Activated naive CD8-positive, alpha-beta T cell (primary cell): ENCODE measurements at regions not wholly inside any gene's neighbourhood (a gene's known extent, or its start where the extent isn't known, plus 50 kb on each side); places are given as distances from the start of the nearest gene placed in this dataset.
"Not testable (repeated sequence)": the region's sequence is repeated elsewhere in the genome, so short reads cannot be mapped to it uniquely, and the experiment has no call there.

Experiments used
- H3K27ac Mint-ChIP-seq: one replicate; pipeline ENCODE4 v1.8.0; 2021; ENCODE audit warnings: mixed read lengths
- H3K27me3 Mint-ChIP-seq: one replicate; pipeline ENCODE4 v1.8.0; 2021; ENCODE audit warnings: mixed read lengths
- H3K36me3 Mint-ChIP-seq: one replicate; pipeline ENCODE4 v1.8.0; 2021; ENCODE audit warnings: mixed read lengths
- H3K4me1 Mint-ChIP-seq: one replicate; pipeline ENCODE4 v1.8.0; 2021; ENCODE audit warnings: low read depth, mixed read lengths
- H3K4me3 Mint-ChIP-seq: one replicate; pipeline ENCODE4 v1.8.0; 2021; ENCODE audit warnings: mild to moderate bottlenecking, mixed read lengths
- H3K9me3 Mint-ChIP-seq: one replicate; pipeline ENCODE4 v1.8.0; 2021; ENCODE audit warnings: low read depth, mixed read lengths

DNA sequence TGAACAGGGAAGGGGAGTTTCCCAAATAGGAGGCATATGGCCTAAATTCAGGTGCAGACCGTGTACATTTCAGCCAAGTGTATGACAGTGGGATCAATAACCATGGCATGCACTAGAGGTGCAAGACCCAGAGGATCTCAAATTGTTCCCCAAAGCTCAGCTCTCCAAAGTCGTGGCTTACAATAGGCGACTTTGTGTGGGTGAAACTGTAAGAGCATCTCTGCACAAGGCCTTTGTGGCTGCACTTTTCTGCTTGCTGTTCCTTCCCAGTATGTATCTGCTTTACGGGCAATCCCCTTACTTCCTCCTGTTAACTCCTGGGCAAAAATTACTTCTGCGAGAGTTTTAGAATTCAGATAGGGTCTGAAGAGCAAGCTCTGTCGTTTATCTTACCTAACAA, 518.3 kb upstream of the ZFP42 start:
- Mint-ChIP-seq H3K4me1 (no peaks in the 10 kb centered on the region), H3K4me3 (no peak overlapping the region), H3K27me3 (no peaks in the 10 kb centered on the region), H3K27ac (no peak overlapping the region), H3K36me3 (no peaks in the 10 kb centered on the region), H3K9me3 (peaks cover 6% of the 10 kb centered on the region)

- Mint-ChIP-seq H3K9me3 (peaks cover 6% of the 10 kb centered on the region), H3K4me3 (no peak overlapping the region), H3K36me3 (no peaks in the 10 kb centered on the region), H3K27ac (no peak overlapping the region), H3K4me1 (no peaks in the 10 kb centered on the region), H3K27me3 (no peaks in the 10 kb centered on the region)
Measured at GRCh38 chr4:187478292-187479140, 517.1 kb upstream of the ZFP42 start.

GRCh38 chr4:187479511-187479910, 516.1 kb upstream of the ZFP42 start:
- no peaks in the 10 kb centered on the region for H3K27me3 Mint-ChIP-seq
- H3K36me3 Mint-ChIP-seq: no peaks in the 10 kb centered on the region
- H3K4me3 Mint-ChIP-seq: no peak overlapping the region
- H3K4me1 Mint-ChIP-seq: no peaks in the 10 kb centered on the region
- H3K9me3 Mint-ChIP-seq: peaks cover 4% of the 10 kb centered on the region
- H3K27ac Mint-ChIP-seq: no peak overlapping the region

- H3K27ac Mint-ChIP-seq: no peak overlapping the region
- no peaks in the 10 kb centered on the region for H3K9me3 Mint-ChIP-seq
Measured at GRCh38 chr4:187480146-187481145, 515.1 kb upstream of the ZFP42 start.

GRCh38 chr4:187484186-187484585, 511.4 kb upstream of the ZFP42 start:
- Mint-ChIP-seq H3K9me3 (no peaks in the 10 kb centered on the region), H3K27me3 (no peaks in the 10 kb centered on the region), H3K27ac (no peak overlapping the region), H3K4me1 (no peaks in the 10 kb centered on the region), H3K36me3 (no peaks in the 10 kb centered on the region), H3K4me3 (no peak overlapping the region)

More at GRCh38 chr4:187480146-187481145, 515.1 kb upstream of the ZFP42 start:
- H3K27me3 Mint-ChIP-seq: no peaks in the 10 kb centered on the region
- no peaks in the 10 kb centered on the region for H3K36me3 Mint-ChIP-seq
- no peaks in the 10 kb centered on the region for H3K4me1 Mint-ChIP-seq
- no peak overlapping the region for H3K4me3 Mint-ChIP-seq

DNA sequence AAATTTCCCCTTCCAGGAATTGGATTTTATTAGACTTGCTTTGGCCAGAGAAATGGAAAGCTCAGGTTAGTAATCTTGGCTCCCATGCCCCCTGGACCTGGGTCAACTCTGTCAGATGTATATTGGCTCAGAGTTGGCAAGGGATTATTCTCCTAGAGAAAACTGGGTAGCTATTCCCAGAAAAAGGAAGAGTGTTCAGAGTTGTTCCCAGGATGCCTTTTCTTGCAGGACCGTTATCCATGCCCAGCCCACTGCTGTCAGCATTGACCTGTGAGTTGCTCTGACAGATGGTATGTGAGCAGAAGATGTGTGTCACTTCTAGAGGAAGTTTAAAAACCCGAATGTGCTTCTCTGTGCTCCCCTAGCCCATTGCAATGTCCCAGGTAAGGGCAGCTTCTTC, 509.9 kb upstream of the ZFP42 start:
- no peak overlapping the region for H3K27ac Mint-ChIP-seq
- no peaks in the 10 kb centered on the region for H3K36me3 Mint-ChIP-seq
- H3K9me3 Mint-ChIP-seq: no peaks in the 10 kb centered on the region
- no peak overlapping the region for H3K4me3 Mint-ChIP-seq
- no peaks in the 10 kb centered on the region for H3K27me3 Mint-ChIP-seq
- H3K4me1 Mint-ChIP-seq: no peaks in the 10 kb centered on the region

GRCh38 chr4:187491286-187491685, 504.3 kb upstream of the ZFP42 start:
- H3K27ac Mint-ChIP-seq: no peak overlapping the region
- H3K4me1 Mint-ChIP-seq: no peaks in the 10 kb centered on the region
- H3K27me3 Mint-ChIP-seq: no peaks in the 10 kb centered on the region
- H3K36me3 Mint-ChIP-seq: no peaks in the 10 kb centered on the region
- no peak overlapping the region for H3K4me3 Mint-ChIP-seq
- peaks cover 6% of the 10 kb centered on the region for H3K9me3 Mint-ChIP-seq

- H3K27ac Mint-ChIP-seq: no peak overlapping the region
- H3K36me3 Mint-ChIP-seq: no peaks in the 10 kb centered on the region
Measured at GRCh38 chr4:187491959-187492358, 503.6 kb upstream of the ZFP42 start.

DNA sequence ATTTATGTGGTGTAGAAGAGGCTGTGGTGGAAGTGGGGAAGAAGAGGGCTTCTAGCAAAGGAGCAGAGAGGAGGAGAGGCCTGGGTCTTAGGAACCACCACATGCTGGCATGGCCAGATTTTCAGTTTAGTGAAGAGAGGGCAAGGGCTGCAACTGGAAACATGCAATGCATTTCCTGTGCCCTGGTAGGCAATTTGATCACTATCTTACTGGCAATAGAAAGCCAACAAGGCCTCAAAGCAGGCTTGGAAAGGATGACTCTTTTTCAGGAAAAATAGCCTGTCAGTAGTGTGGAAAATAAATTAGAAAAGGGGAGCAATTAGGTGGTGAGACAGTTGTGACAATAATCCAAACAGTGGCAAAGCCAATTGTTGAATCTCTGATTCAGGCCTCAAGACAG, 501.9 kb upstream of the ZFP42 start:
- Mint-ChIP-seq H3K4me1 (no peaks in the 10 kb centered on the region), H3K27me3 (no peaks in the 10 kb centered on the region), H3K36me3 (no peaks in the 10 kb centered on the region), H3K4me3 (no peak overlapping the region), H3K27ac (no peak overlapping the region), H3K9me3 (peaks cover 14% of the 10 kb centered on the region)

More at GRCh38 chr4:187491959-187492358, 503.6 kb upstream of the ZFP42 start:
- Mint-ChIP-seq H3K9me3 (peaks cover 6% of the 10 kb centered on the region), H3K4me3 (no peak overlapping the region), H3K27me3 (no peaks in the 10 kb centered on the region), H3K4me1 (no peaks in the 10 kb centered on the region)

- Mint-ChIP-seq H3K36me3 (no peaks in the 10 kb centered on the region), H3K27ac (no peak overlapping the region), H3K27me3 (no peaks in the 10 kb centered on the region), H3K4me3 (no peak overlapping the region), H3K4me1 (no peaks in the 10 kb centered on the region), H3K9me3 (peaks cover 8% of the 10 kb centered on the region)
Measured at GRCh38 chr4:187499956-187500355, 495.6 kb upstream of the ZFP42 start.

GRCh38 chr4:187500796-187501195, 494.8 kb upstream of the ZFP42 start:
- H3K4me3 Mint-ChIP-seq: no peak overlapping the region
- H3K9me3 Mint-ChIP-seq: peaks cover 8% of the 10 kb centered on the region
- H3K36me3 Mint-ChIP-seq: no peaks in the 10 kb centered on the region
- H3K4me1 Mint-ChIP-seq: no peaks in the 10 kb centered on the region
- H3K27me3 Mint-ChIP-seq: no peaks in the 10 kb centered on the region
- no peak overlapping the region for H3K27ac Mint-ChIP-seq

DNA sequence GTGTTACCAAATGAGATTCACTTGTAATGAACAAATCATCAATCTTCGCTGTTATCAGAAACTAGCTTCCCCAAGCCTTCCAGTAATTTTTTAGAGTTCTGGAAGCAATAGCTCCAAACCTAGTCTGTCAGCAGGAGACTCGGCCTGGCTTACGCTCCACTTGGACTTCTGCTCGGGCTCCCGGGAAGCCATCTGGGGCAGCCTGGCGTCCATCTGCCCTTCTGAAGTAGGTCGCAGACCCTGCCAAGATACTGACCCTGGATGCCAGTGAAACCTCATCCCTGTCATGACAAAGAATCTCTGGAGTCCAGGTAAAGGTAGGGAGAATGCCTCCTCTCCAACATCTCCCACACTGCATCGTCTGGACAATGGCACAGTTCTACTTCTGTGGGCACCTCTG, 493.8 kb upstream of the ZFP42 start:
- Mint-ChIP-seq H3K4me1 (no peaks in the 10 kb centered on the region), H3K4me3 (no peak overlapping the region), H3K27me3 (no peaks in the 10 kb centered on the region), H3K9me3 (peaks cover 8% of the 10 kb centered on the region), H3K27ac (no peak overlapping the region), H3K36me3 (no peaks in the 10 kb centered on the region)

- H3K4me3 Mint-ChIP-seq: no peak overlapping the region
- H3K27ac Mint-ChIP-seq: no peak overlapping the region
- H3K27me3 Mint-ChIP-seq: no peaks in the 10 kb centered on the region
- H3K9me3 Mint-ChIP-seq: peaks cover 5% of the 10 kb centered on the region
- no peaks in the 10 kb centered on the region for H3K4me1 Mint-ChIP-seq
- H3K36me3 Mint-ChIP-seq: no peaks in the 10 kb centered on the region
Measured at GRCh38 chr4:187504974-187505797, 490.4 kb upstream of the ZFP42 start.

GRCh38 chr4:187505798-187506141, 489.8 kb upstream of the ZFP42 start:
- not testable (repeated sequence) for H3K27me3 Mint-ChIP-seq, H3K36me3 Mint-ChIP-seq, H3K9me3 Mint-ChIP-seq, H3K27ac Mint-ChIP-seq, H3K4me1 Mint-ChIP-seq, H3K4me3 Mint-ChIP-seq
